ENCODE measurements at regions not wholly inside any gene's neighbourhood (a gene's known extent, or its start where the extent isn't known, plus 50 kb on each side); places are given as distances from the start of the nearest gene placed in this dataset.

GRCh38 chr2:17191223-17191622 is 327.0 kb downstream of the RAD51AP2 start:
- DNase-seq (ENCODE audit: low spot score in 2 of 2): no peak
- Histone ChIP-seq H3K9me3 (no peaks in the 10 kb centered on the region), H3K36me3 (no peaks in the 10 kb centered on the region), H3K27ac (no peak overlapping the region), H3K27me3 (no peaks in the 10 kb centered on the region), H3K4me1 (no peaks in the 10 kb centered on the region), H3K4me3 (no peak overlapping the region)
- TF ChIP-seq POLR2AphosphoS5 (IDR thresholded peaks at IDR 0.05): no peak
- TF ChIP-seq EP300 (IDR thresholded peaks at IDR 0.05): no peak
- no peak for TF ChIP-seq POLR2A (IDR thresholded peaks at IDR 0.05)
- TF ChIP-seq CTCF (IDR thresholded peaks at IDR 0.05): no peak
- 40% methylated on average over 4 of the region's 4 CpGs for WGBS

- DNase-seq (ENCODE audit: low spot score in 2 of 2): no peak
- H3K27ac ChIP-seq: no peak overlapping the region
- no peak overlapping the region for H3K4me3 ChIP-seq
- TF ChIP-seq EP300 (IDR thresholded peaks at IDR 0.05): no peak
- no peak for TF ChIP-seq POLR2A (IDR thresholded peaks at IDR 0.05)
- no peak for TF ChIP-seq POLR2AphosphoS5 (IDR thresholded peaks at IDR 0.05)
- no peak for TF ChIP-seq CTCF (IDR thresholded peaks at IDR 0.05)
- no peaks in the 10 kb centered on the region for H3K4me1 ChIP-seq
- H3K27me3 ChIP-seq: no peaks in the 10 kb centered on the region
- WGBS: 82% methylated on average over 4 of the region's 4 CpGs
- H3K36me3 ChIP-seq: no peaks in the 10 kb centered on the region
- no peaks in the 10 kb centered on the region for H3K9me3 ChIP-seq
Measured at GRCh38 chr2:17190527-17190926, 327.7 kb downstream of the RAD51AP2 start.

GRCh38 chr2:17188721-17189120 is 329.5 kb downstream of the RAD51AP2 start:
- TF ChIP-seq EP300 (IDR thresholded peaks at IDR 0.05) (no peak), POLR2AphosphoS5 (IDR thresholded peaks at IDR 0.05) (no peak), CTCF (IDR thresholded peaks at IDR 0.05) (no peak), POLR2A (IDR thresholded peaks at IDR 0.05) (no peak)
- Histone ChIP-seq H3K4me3 (no peak overlapping the region), H3K27ac (no peak overlapping the region), H3K27me3 (no peaks in the 10 kb centered on the region), H3K36me3 (no peaks in the 10 kb centered on the region), H3K9me3 (no peaks in the 10 kb centered on the region), H3K4me1 (no peaks in the 10 kb centered on the region)
- no peak for DNase-seq (ENCODE audit: low spot score in 2 of 2)
- 43% methylated on average over 1 of the region's 1 CpG for WGBS

- Histone ChIP-seq H3K36me3 (no peaks in the 10 kb centered on the region), H3K4me3 (no peak overlapping the region), H3K9me3 (no peaks in the 10 kb centered on the region), H3K27me3 (no peaks in the 10 kb centered on the region), H3K27ac (no peak overlapping the region), H3K4me1 (no peaks in the 10 kb centered on the region)
- DNase-seq (ENCODE audit: low spot score in 2 of 2): no peak
- WGBS: 62% methylated on average over 2 of the region's 2 CpGs
- no peak for TF ChIP-seq POLR2A (IDR thresholded peaks at IDR 0.05)
- TF ChIP-seq EP300 (IDR thresholded peaks at IDR 0.05): no peak
- TF ChIP-seq CTCF (IDR thresholded peaks at IDR 0.05): no peak
- no peak for TF ChIP-seq POLR2AphosphoS5 (IDR thresholded peaks at IDR 0.05)
Measured at GRCh38 chr2:17184512-17184911, 333.7 kb downstream of the RAD51AP2 start.

- Histone ChIP-seq H3K27me3 (no peaks in the 10 kb centered on the region), H3K4me3 (no peak overlapping the region), H3K27ac (no peak overlapping the region), H3K9me3 (no peaks in the 10 kb centered on the region), H3K36me3 (no peaks in the 10 kb centered on the region), H3K4me1 (no peaks in the 10 kb centered on the region)
- DNase-seq (ENCODE audit: low spot score in 2 of 2): no peak
- TF ChIP-seq EP300 (IDR thresholded peaks at IDR 0.05) (no peak), POLR2A (IDR thresholded peaks at IDR 0.05) (no peak), CTCF (IDR thresholded peaks at IDR 0.05) (no peak), POLR2AphosphoS5 (IDR thresholded peaks at IDR 0.05) (no peak)
Measured at GRCh38 chr2:17182399-17182798, 335.8 kb downstream of the RAD51AP2 start.

All from suprapubic skin (tissue), 4 donors.